ENCODE measurements at regions not wholly inside any gene's neighbourhood (a gene's known extent, or its start where the extent isn't known, plus 50 kb on each side); places are given as distances from the start of the nearest gene placed in this dataset.

- TF ChIP-seq CTCF (optimal IDR thresholded peaks at IDR 0.05 in 1 of 3, IDR thresholded peaks at IDR 0.05 in 1 of 3, conservative IDR thresholded peaks at IDR 0.05 in 1 of 3; ENCODE audit: extremely low read depth in 1 of 3, insufficient read depth in 2 of 3, low read length in 3 of 3) (no peak), EZH2 (IDR thresholded peaks at IDR 0.05; ENCODE audit: low read length) (no peak)
These were observed 109.1 kb upstream of the BCAT1 start for GRCh38 chr12:25058012-25058411.

Measured in keratinocyte (primary cell).